ENCODE measurements at regions not wholly inside any gene's neighbourhood (a gene's known extent, or its start where the extent isn't known, plus 50 kb on each side); places are given as distances from the start of the nearest gene placed in this dataset.
"Not testable (repeated sequence)": the region's sequence is repeated elsewhere in the genome, so short reads cannot be mapped to it uniquely, and the experiment has no call there.

- no peak for DNase-seq
Observed at GRCh38 chr6:112903361-112903760, 556.2 kb downstream of the RFPL4B start.

GRCh38 chr6:112906726-112907125 lies 559.6 kb downstream of the RFPL4B start:
- DNase-seq, result no peak

GRCh38 chr6:112909781-112910180 lies 562.7 kb downstream of the RFPL4B start:
- DNase-seq, result no peak

- no peak for DNase-seq
Observed at GRCh38 chr6:112910256-112910655, 563.1 kb downstream of the RFPL4B start.

GRCh38 chr6:112911959-112912358 lies 564.8 kb downstream of the RFPL4B start:
- DNase-seq, result no peak

- no peak for DNase-seq
Observed at GRCh38 chr6:112912416-112913101, 565.4 kb downstream of the RFPL4B start.

- DNase-seq, result not testable (repeated sequence)
Observed at GRCh38 chr6:112919744-112920143, 572.6 kb downstream of the RFPL4B start.

GRCh38 chr6:112920994-112921393 lies 573.9 kb downstream of the RFPL4B start:
- no peak for DNase-seq

- DNase-seq, result no peak
Observed at GRCh38 chr6:112923940-112924587, 576.9 kb downstream of the RFPL4B start.

- DNase-seq, result no peak
Observed at GRCh38 chr6:112925702-112926101, 578.6 kb downstream of the RFPL4B start.

GRCh38 chr6:112927641-112928320 lies 580.7 kb downstream of the RFPL4B start:
- DNase-seq, result no peak

- no peak for DNase-seq
Observed at GRCh38 chr6:112929641-112930040, 582.5 kb downstream of the RFPL4B start.

GRCh38 chr6:112931832-112932231 lies 584.7 kb downstream of the RFPL4B start:
- no peak for DNase-seq

GRCh38 chr6:112933947-112934346 lies 586.8 kb downstream of the RFPL4B start:
- DNase-seq, result no peak

GRCh38 chr6:112934433-112935327 lies 587.5 kb downstream of the RFPL4B start:
- DNase-seq, result no peak

- no peak for DNase-seq
Observed at GRCh38 chr6:112935402-112936078, 588.4 kb downstream of the RFPL4B start.

GRCh38 chr6:112936079-112936472 lies 588.9 kb downstream of the RFPL4B start:
- no peak for DNase-seq

- no peak for DNase-seq
Observed at GRCh38 chr6:112936504-112936903, 589.4 kb downstream of the RFPL4B start.

GRCh38 chr6:112937690-112938089 lies 590.6 kb downstream of the RFPL4B start:
- DNase-seq, result not testable (repeated sequence)

GRCh38 chr6:112938650-112939049 lies 591.5 kb downstream of the RFPL4B start:
- DNase-seq, result no peak

- no peak for DNase-seq
Observed at GRCh38 chr6:112939563-112939962, 592.4 kb downstream of the RFPL4B start.

GRCh38 chr6:112941613-112942012 lies 594.5 kb downstream of the RFPL4B start:
- no peak for DNase-seq

Measured in stimulated activated CD4-positive, alpha-beta T cell treated with anti-CD3 and anti-CD28 coated beads, Interleukin-1b, Interleukin-23, amount 100 ng/mL, for 48 hours (primary cell).